HG03457 (cell line): ENCODE measurements at regions not wholly inside any gene's neighbourhood (a gene's known extent, or its start where the extent isn't known, plus 50 kb on each side); places are given as distances from the start of the nearest gene placed in this dataset.
A peak's percentile ranks its signal among the peaks of the same experiment; 100 is the strongest.

Experiments
- ATAC-seq: cut with Tn5 transposase; IDR thresholded peaks from one replicate; pipeline ENCODE4 v1.9.1; 2021; ENCODE audit warnings: moderate number of reproducible peaks; ENCODE audit not compliant: unreplicated experiment

DNA sequence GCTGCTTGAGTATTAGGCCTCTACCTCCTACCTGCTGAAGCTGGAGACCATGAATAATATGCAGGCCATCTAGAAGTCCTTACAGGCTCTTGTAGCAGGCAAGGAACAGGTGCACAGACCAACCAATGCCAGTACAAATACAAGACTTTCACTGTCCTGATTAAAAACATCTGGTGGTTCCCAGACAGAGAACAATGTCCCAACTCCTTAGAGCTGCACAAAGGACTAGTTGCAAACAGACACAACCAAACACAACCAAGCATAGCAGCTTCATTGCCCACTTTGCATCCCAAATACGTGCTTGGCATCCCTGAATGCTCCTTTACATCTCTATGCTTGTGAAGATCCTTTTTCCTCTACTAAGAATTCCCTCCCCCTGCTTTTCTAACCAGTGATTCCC lies 98.1 kb upstream of the CXADR start:
- ATAC-seq = no peak

DNA sequence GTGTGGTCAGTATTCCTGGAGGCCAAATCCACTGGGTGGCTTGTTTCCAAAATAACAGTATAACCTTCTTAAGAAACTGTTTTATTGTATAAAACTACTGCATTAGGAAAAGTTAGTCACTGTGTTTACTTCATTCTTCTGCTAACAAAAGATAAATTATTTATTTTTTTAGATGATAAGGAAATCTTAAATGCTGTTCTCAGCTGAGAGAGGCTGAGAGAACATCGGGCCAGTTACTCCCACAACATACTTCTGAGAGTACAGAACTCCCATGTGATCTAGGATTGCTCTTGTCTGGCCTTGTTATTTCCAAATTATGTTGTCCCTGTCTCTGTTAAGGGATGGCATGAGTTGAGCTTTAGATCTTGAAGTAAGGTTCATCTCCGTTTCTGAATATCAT lies 96.7 kb upstream of the CXADR start:
- no peak for ATAC-seq

DNA sequence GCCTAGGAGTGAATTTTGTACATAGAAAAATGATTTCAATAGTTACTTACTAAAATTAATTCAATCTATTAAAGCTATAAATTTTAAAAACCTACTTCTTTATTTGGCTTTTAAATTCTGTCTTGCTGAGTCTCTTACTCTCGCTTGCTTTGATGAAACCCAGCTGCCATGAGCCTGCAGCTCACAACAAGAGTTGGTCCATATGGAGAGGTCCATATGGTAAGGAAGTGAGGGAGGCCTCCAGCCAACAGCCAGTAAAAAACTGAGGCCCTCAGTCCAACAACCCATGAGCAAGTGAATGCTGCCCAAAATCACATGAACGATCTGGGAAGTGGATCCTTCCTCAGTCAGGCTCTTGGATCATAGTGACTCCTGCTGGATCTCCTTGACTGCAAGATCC lies 89.9 kb upstream of the CXADR start:
- ATAC-seq = no peak

DNA sequence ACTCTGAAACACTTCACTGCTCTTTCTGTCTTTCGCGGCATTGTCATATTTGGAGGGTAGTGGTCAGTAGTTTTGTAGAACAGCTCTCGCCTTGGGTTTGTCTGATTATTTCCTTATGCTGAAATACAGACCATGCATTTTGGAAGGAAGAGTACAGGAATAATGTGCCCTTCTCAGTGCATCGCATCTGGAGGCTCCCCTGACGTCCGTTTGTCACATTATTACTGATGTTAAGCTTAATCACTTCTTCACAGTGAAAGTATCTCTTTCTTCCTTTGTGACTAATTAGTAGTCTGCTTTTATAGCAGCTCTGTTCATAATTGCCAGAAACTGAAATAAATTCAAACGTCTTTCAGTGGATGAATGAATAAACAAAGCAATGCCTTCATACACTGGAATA lies 85.7 kb upstream of the CXADR start:
- no peak for ATAC-seq

DNA sequence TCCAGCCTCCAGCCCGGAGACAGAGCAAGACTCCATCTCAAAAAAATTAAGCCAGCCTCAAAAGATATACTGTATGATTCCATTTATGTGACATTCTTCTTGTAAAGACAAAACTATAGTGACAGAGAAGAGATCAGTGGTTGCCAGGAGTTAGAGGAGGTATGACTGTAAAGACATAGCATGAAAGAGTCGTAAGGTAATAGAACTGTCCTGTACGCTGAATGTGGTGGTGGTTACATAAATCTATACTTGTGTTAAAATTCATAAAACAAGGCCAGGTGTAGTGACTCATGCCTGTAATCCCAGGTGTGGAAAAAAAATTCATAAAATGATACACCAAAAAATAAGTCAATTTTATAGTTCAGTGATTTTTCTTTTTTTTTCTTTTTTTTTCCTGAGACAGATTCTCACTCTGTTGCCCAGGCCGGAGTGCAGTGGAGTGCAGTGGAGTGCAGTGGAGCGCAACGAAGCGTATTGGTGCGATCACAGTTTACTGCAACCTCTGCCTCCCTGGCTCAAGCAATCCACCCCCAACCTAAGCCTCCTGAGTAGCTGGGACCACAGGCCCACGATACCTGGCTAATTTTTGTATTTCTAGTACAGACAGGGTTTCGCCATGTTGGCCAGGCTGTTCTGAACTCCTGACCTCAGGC lies 84.9 kb upstream of the CXADR start:
- ATAC-seq = peak; percentile 95

DNA sequence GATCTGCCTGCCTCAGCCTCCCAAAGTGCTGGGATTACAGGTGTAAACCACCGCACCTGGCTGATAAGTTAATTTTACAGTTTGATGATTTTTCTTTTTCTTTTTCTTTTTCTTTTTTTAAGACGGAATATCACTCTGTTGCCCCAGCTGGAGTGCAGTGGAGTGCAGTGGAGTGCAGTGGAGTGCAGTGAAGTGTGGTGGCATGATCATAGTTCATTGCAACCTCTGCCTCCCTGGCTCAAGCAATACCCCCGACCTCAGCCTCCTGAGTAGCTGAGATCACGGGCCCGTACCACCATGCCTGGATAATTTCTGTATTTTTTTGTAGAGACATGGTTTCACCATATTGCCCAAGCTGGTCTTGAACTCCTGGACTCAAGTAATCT lies 84.4 kb upstream of the CXADR start:
- ATAC-seq = peak; percentile 47

DNA sequence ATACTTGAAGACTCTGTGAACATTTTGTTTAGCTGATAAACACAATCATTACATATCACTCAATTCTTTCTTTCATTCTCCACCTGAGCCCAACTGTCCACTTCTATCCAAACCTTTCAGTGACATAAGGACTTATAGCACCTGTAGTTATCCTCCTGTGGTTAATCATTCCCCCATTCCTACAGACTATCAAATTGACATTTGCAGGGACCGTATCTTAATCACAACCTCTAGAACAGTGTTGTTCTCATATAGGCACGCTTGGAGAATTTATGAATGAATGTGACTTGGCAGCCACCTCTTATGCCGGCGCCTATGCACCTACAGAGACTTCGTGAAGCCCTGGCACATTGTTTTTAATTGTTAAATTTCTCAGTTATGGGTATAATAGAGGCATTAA lies 83.9 kb upstream of the CXADR start:
- no peak for ATAC-seq

DNA sequence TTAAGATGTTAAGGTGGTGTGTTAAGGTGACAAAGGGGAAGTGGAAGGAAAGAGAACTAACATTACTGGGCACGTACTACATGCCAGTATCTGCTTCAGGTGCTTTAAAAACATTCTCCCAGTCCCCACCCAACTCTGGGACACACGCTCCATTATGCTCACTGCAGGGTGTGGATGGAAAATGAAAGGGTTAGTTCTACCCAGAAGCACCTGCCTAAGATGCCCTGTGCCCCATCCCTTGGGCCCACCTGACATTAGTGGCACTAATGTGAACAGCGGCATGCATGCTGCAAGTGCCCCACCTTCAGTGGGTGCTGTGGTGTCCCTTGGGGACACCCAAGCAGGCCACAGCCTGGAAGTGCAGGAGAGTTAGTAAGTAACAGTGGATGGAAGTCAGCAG lies 82.9 kb upstream of the CXADR start:
- no peak for ATAC-seq

DNA sequence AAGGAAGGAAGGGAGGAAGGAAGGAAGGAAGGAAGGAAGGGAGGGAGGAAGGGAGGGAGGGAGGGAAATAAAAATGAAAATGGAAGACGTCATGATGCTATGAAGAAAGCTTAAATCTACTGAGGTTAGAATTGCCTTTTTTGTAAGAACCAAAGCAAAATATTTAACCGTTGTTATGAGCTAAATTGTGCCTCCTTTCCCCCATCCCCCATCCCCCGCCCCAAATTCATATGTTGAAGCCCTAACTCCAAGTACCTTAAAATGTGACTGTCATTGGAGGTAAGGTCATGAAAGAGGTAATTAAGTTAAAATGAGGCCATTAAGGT lies 80.1 kb upstream of the CXADR start:
- no peak for ATAC-seq

DNA sequence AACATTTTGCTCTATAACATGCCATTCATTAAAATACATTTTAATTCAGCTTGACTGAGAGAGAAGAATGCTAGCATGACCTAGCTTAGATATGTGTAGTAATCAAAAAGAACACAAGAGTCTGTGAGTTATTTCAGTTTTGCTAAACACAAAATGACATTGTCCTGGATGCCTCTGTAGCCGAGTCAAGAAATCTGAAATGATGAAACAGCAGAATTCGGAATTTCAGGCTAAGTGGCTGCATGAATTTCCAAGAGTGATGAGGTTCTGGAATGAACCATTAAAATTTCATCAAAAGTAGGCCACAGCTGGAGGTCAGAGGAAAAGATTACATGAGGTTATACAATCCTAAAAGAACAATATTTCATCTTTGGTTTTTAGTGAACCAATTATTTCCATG lies 79.1 kb upstream of the CXADR start:
- ATAC-seq = no peak

DNA sequence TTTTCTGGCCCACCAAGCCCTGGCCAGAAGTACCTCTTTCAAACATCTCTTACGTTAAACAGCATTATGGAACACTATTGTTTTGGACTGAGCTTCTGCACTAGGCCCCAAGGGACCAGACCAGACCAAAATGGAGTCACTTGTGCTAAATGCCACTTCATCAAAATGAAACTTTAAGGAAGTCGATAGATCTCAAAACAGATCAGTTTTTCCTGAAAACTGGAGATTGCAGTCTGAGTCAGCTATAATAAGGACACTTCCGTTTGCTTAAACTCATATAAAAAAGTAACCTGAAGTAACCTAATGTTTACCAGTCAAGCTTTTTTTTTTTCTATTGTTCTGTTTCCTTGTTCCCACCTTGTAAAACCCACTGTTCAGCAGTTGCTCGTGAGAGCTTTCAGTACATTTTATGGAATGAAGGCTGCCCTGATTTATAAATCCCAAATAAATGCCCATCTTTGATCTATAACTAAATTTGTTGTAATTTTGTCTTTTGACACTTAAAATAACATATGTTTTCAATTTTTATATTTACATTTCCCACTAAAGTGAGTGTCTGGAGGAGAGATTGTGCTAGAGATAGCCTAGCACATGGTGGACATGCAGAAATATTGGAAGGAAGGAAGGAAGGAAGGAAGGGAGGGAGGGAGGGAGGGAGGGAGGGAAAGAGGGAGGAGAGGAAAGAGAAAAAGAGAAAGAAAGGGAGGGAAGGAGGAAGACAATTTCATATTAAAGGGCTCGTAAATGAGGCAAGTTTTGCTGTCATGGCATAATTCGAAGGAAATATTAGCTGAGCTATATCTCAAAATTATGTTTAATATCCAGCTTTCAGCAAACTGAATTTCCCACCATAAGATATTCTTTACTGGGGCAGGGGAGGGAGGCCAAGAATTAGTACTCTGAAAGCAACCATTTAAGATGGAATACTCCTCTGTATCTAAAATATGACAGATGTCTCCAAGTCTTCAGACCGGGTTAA lies 77.0 kb upstream of the CXADR start:
- ATAC-seq = no peak

DNA sequence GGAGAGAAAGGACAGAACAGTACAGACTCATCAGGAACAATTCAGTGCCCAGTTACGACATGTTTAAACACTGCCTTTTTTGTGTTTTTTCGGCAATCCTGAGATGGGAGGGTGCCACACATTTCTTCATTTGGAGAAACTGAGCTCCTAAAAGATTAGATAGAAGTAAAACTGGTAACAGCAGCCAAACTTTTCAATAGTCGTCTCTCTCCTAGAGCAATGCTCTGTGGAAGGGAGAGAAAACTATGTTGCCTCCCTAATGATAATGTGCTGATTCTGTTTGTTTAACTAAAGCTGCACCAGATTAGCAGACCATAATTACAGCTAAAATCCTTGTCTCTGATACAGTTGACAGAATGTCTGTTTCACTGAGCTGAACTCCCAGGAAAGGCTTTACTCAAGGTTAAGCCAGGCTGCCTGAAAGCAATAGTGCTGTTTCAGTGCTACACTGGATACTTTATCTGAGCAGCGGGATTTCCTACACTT lies 76.2 kb upstream of the CXADR start:
- ATAC-seq = no peak

DNA sequence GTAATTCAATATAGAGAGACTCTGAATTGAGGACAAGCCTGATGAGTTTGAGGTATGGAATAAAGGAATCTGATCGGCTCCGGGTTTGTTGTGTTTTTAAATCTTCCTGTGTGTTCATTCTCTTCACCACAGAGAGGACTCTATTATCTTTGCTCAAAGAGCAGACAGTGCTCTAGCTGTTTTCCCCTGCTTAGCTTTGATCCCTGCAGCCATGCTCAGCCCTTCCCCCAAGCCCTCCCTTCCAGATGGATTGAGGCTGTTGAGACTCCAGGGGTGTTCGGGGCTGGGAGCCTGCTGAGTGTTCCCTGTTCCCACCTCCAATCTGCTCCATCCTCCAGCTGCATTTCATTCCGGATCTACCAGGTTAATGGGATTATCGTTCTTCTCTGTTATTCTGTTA lies 74.2 kb upstream of the CXADR start:
- no peak for ATAC-seq

DNA sequence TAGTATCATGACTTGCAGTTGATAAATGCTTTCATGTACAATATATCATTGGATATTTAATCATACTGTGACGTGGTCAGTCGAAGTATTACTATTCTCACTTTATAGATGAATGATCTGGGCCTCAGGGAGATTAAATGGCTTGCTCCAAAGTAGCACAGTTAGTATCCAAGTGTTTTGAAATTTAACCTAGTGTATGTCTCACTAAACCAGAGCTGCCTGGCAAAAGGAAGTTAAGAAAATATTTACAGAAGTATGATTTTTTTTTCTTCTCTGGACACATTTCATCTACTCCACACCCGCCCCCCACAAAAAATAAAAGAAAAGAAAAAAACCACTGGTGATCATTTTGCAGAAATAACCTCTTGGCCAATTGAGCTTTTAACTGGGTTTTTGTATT lies 71.9 kb upstream of the CXADR start:
- ATAC-seq = no peak

DNA sequence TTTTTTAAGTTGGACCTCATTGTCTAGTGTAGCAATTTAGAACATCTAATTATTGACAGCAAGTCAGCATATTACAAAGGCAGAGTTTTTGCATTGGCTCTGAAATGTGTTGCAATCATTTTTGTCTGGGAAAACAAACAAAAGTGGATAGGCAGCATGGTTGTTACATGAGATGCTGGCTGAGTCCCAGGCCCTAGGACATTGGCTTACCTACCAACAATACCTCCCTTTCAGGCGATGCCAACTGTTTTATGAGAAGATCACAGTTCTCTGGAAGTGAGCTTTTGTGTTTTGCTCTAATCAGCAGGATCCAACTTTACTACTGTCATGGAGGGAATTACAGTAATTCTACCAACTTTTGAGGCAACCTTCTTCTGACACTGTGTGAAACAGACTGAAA lies 71.5 kb upstream of the CXADR start:
- ATAC-seq = no peak

DNA sequence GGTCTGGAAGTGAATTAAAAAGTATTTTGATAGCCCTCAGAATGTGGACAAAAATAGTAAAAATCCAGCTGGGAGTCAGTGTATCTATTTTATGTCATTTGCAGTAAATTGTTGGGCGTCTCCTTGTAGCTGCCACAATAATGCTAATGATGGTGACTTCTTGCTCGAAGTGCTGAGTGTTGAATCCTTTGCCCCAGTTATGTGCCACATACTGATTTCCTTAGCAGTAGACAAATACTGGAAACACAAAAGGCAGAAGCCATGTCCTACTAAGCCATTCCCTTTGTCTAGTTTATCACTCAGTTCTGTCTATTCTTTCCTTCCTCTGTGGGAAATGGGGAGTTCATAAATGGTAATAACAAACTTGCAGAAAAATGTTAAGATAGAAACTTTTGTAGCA lies 70.7 kb upstream of the CXADR start:
- no peak for ATAC-seq

DNA sequence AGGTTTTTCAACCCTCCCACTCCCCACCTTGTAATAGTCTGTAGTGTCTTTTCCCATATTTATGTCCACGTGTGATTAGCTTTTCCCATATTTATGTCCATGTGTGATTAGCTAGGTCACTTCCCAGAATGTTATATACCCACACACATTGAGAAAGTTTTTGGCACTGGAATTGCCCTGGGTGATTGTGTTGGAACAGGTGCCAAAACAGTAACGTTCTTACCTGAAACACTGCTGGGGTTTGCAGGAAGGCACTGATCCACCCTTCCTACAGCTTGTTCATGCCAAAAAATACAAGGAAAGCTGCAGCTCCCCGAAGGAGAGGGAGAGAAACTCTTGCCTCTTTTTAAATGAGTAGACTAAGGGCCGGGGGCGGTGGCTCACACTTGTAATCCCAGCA lies 68.0 kb upstream of the CXADR start:
- ATAC-seq = no peak

DNA sequence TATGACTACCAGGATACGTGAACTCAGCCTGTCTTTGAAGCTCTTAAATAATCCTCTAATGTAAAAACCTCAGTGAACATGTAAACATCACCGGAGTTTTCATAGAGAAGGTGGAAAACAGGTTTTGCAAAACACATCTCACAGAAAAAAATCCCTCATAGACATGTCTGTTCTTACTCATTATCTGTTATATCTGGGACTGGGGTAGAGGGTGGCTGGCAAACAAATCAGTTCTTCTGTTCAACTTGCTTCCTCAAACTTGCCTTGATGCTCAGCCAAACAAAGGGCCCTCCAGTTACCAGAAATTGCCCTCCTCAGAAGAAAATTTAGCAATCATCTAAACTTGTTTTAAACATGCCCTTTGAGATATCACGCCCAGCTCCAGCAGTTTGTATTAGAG lies 66.1 kb upstream of the CXADR start:
- ATAC-seq = no peak

DNA sequence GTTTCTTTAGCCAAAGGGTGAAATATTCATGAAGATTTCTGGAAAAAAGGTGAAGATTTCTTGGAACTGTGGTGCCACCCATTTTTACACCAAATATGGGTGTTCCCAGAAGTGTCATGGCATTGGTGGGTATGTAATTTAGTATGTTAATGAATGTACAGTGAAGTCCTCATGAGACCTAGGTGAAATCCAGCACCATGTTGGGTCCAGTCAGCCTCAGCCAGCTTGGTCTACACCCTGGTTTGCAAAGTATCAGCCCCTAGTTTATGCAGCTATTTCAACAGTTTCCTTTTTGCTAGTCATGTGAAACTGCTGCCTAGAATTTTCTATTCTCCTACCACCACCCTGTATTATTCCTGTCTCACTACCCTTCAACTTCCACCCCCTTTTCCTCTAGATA lies 63.1 kb upstream of the CXADR start:
- ATAC-seq = no peak

DNA sequence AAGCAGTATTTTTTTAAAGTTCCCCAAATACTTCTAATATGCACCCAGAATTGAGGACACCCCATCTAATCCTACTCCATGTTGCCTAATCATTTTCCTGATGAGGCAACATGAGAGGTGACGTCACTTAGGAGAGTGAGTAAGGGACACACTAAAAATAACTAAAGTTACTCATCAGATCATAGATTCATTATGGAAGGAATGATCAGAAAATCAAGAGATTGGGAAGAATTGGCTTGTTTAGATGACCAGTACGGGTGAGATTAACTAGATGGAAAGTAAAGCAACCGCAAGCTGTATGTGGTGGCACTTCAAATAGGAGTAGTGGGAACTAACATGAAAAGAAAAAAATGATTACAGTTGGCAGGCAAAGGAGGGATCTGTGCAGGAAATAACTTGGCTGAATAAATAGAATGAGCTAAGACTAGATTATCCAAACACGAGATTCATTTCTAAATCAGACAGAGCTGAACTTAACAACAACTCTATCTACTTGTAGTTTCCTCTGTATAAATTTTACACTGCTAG lies 61.4 kb upstream of the CXADR start:
- no peak for ATAC-seq

DNA sequence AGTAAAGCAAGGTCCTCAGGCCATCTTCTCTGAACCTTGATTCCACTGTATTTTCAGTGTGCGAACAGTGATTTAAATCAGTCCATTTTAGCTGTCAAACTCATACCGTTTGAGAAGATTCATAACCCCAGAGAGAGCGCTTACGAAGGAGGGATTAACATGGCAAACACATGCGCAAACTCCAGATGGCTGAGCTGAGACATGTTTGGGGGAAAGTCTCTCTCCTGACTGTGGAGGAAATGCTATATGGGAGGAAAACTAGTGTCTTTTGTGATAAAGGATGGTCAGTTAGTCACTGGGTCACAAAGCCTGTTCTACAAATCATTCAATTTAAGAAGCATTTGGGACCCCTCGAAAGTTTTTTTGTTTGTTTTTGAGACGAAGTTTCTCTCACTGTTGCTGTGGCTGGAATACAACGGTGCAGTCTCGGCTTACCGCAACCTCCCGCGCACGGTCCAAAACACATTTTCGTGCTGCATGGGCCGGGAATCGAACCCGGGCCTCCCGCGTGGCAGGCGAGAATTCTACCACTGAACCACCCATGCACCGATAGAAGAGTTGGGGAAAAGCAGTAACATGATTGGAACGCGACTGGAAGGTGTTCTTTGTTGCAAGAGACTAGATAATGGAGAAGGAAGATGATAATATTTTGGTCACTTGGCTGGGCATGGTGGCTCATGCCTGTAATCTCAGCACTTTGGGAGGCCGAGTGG lies 58.4 kb upstream of the CXADR start:
- peak; percentile 83 for ATAC-seq

DNA sequence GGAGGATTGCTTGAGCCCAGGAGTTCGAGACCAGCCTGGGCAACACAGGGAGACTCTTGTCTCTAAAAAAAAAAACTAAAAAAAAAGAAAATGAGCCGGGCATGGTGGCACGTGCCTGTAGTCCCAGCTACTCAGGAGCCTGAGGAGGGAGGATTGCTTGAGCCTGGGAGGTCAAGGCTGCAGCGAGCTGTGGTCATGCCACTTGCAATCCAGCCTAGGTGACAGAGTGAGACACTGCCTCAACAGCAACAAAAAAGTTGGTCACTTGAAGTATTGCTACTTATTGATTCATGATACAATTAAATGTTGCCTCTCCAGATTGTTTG lies 57.9 kb upstream of the CXADR start:
- no peak for ATAC-seq
